Neuronal stem cell (in vitro differentiated cells): ENCODE measurements at regions not wholly inside any gene's neighbourhood (a gene's known extent, or its start where the extent isn't known, plus 50 kb on each side); places are given as distances from the start of the nearest gene placed in this dataset.
A peak's percentile ranks its signal among the peaks of the same experiment; 100 is the strongest.

ENCODE experiments used
- DNase-seq: peaks from one replicate; pipeline ENCODE4 v3.0.0-alpha.2; 2013; ENCODE audit warnings: low spot score
- H2AFZ ChIP-seq: one replicate; pipeline ENCODE4 v1.6.1; 2013; ENCODE audit warnings: mild to moderate bottlenecking, low read length, inconsistent platforms
- H2AK5ac ChIP-seq: 2 replicates; pipeline ENCODE4 v1.6.1; 2013; ENCODE audit warnings: low read depth, mild to moderate bottlenecking, inconsistent platforms, low read length, moderate library complexity, mixed read lengths
- H2BK120ac ChIP-seq: 2 replicates; pipeline ENCODE4 v1.6.1; 2013; ENCODE audit warnings: low read depth, mild to moderate bottlenecking, inconsistent platforms, low read length, moderate library complexity, mixed read lengths
- H2BK12ac ChIP-seq: one replicate; pipeline ENCODE4 v1.6.1; 2013; ENCODE audit warnings: low read length, inconsistent platforms
- H2BK15ac ChIP-seq: 2 replicates; pipeline ENCODE4 v1.6.1; 2013; ENCODE audit warnings: mild to moderate bottlenecking, low read length, inconsistent platforms, mixed read lengths
- H2BK5ac ChIP-seq: one replicate; pipeline ENCODE4 v1.6.1; 2013; ENCODE audit warnings: inconsistent platforms, mild to moderate bottlenecking, low read length, moderate library complexity
- H3K14ac ChIP-seq: one replicate; pipeline ENCODE4 v1.6.1; 2013; ENCODE audit warnings: low read length, inconsistent platforms
- H3K18ac ChIP-seq: 2 replicates; pipeline ENCODE4 v1.6.1; 2013; ENCODE audit warnings: low read length, inconsistent platforms
- H3K23ac ChIP-seq: 2 replicates; pipeline ENCODE4 v1.6.1; 2013; ENCODE audit warnings: low read depth, mild to moderate bottlenecking, mixed read lengths, low read length, inconsistent platforms; ENCODE audit not compliant: poor library complexity
- H3K27ac ChIP-seq: replicated peaks from 3 replicates; pipeline ENCODE4 v1.5.1; 2013; ENCODE audit warnings: low read length, inconsistent platforms
- H3K27me3 ChIP-seq, 3 experiments: 2 replicates each; pipeline ENCODE4 v1.6.1; 2013; ENCODE audit warnings: low read length in 3 of 3, mild to moderate bottlenecking in 2 of 3, inconsistent platforms in 1 of 3, low read depth in 1 of 3, mixed read lengths in 1 of 3, moderate library complexity in 1 of 3; ENCODE audit not compliant: control insufficient read depth in 3 of 3, insufficient read depth in 3 of 3
- H3K36me3 ChIP-seq, 2 donors: replicated peaks in 1 of 2; 2 replicates each; pipeline ENCODE4 v1.6.1; 2013; ENCODE audit warnings: low read length in 2 of 2; ENCODE audit not compliant: control insufficient read depth in 2 of 2, insufficient read depth in 2 of 2
- H3K4ac ChIP-seq: 2 replicates; pipeline ENCODE4 v1.6.1; 2013; ENCODE audit warnings: inconsistent platforms, mild to moderate bottlenecking, low read length, moderate library complexity
- H3K4me1 ChIP-seq, 2 donors: 1 replicate in 1 of 2; 2 replicates in 1 of 2; pipeline ENCODE4 v1.6.1; 2013; ENCODE audit warnings: low read length in 2 of 2, low read depth in 1 of 2; ENCODE audit not compliant: control insufficient read depth in 2 of 2, insufficient read depth in 1 of 2
- H3K4me2 ChIP-seq: one replicate; pipeline ENCODE4 v1.6.1; 2013; ENCODE audit warnings: mild to moderate bottlenecking, low read length, inconsistent platforms; ENCODE audit not compliant: insufficient read depth, poor library complexity, severe bottlenecking
- H3K4me3 ChIP-seq, 2 donors: 2 replicates each; pipeline ENCODE4 v1.5.1; 2013; ENCODE audit warnings: low read length in 2 of 2, mild to moderate bottlenecking in 2 of 2, inconsistent platforms in 1 of 2, moderate library complexity in 1 of 2
- H3K79me1 ChIP-seq: one replicate; pipeline ENCODE4 v1.6.1; 2013; ENCODE audit warnings: low read depth, mild to moderate bottlenecking, inconsistent platforms, low read length, moderate library complexity
- H3K9ac ChIP-seq: one replicate; pipeline ENCODE4 v1.6.1; 2013; ENCODE audit warnings: mild to moderate bottlenecking, low read depth, low read length, inconsistent platforms; ENCODE audit not compliant: poor library complexity
- H3K9me3 ChIP-seq, 2 donors: replicated peaks in 1 of 2; 2 replicates each; pipeline versions ENCODE3 to v1.6.1; 2013; ENCODE audit warnings: low read length in 2 of 2, mild to moderate bottlenecking in 2 of 2, inconsistent platforms in 1 of 2, low read depth in 1 of 2, mixed read lengths in 1 of 2, moderate library complexity in 1 of 2; ENCODE audit not compliant: control insufficient read depth in 2 of 2, insufficient read depth in 1 of 2
- H4K8ac ChIP-seq: one replicate; pipeline ENCODE4 v1.6.1; 2013; ENCODE audit warnings: low read depth, mild to moderate bottlenecking, inconsistent platforms, low read length, moderate library complexity
- H4K91ac ChIP-seq: one replicate; pipeline ENCODE4 v1.6.1; 2013; ENCODE audit warnings: low read length, low read depth, mild to moderate bottlenecking, inconsistent platforms; ENCODE audit not compliant: poor library complexity
- WGBS, 2 donors: extraction: QIAGEN DNeasy Blood & Tissue Kit; methylation state at CpG; one replicate each; pipeline ENCODE4 v1.1.7; 2013; ENCODE audit warnings: missing lambda C conversion rate in 2 of 2, mixed read lengths in 1 of 2; ENCODE audit not compliant: insufficient read length in 2 of 2, insufficient replicate concordance in 1 of 2; ENCODE audit errors: extremely low coverage in 2 of 2; 5-methylcytosine and 5-hydroxymethylcytosine counted together

DNA sequence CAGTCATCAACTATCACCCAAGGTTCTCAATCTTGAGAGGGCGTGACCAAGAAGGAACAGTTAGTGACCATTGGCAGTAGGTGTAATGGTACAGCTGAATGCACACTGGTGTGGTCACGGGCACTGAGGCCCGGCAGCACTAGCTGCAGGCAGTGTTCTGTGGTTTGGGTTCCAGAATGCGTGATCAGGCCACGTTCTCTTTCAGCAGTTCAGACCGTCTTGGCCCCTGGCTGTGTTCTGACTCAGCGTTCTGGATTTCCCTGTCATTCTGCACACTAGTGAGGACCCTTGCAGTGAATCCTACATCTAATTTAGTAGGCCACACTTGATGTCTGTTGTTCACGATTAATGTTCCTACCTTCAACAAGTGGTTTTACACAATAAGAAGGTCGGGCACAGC is 220.5 kb upstream of the SLCO3A1 start:
- Histone ChIP-seq H3K4me3 (peak overlapping the region in 1 of 2 donors; percentile 30), H3K9me3 (peaks cover 0 to 3% of the 10 kb centered on the region in 2 donors), H3K18ac (peak overlapping the region; percentile 73), H3K23ac (peak overlapping the region; percentile 35), H3K27ac (no peak overlapping the region), H2AK5ac (peak overlapping the region; percentile 50), H3K79me1 (no peaks in the 10 kb centered on the region), H2BK12ac (no peak overlapping the region), H3K27me3 (no peaks in the 10 kb centered on the region), H2BK120ac (no peak overlapping the region), H2BK15ac (no peak overlapping the region), H3K4me1 (peaks cover 0 to 3% of the 10 kb centered on the region in 2 donors), H2AFZ (no peak overlapping the region), H3K14ac (no peak overlapping the region), H3K4me2 (no peak overlapping the region), H3K36me3 (no peaks in the 10 kb centered on the region), H4K8ac (no peak overlapping the region), H4K91ac (peak overlapping the region; percentile 46), H3K9ac (no peak overlapping the region), H3K4ac (no peak overlapping the region), H2BK5ac (no peak overlapping the region)
- no CpG with 5 or more reads among the region's 9 CpGs for WGBS, 2 donors
- no peak for DNase-seq

DNA sequence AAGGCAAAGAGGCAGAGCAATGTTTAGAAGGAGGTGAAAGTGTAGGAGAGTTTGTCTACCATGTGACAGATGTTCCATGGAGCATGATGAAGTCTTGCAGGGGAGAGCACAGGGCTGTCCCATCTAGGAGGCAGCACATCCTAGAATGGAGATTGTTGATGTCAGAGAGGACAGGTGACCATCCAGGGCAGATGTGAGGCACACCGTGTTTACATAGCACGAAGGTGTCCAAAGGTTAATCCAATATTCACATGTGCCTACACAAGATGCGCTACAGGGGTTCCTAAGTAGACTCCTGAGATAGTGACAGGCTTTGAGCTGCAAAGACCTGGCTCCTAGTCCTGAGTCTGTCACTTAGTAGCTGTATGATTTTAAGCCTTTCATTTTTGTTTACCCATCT is 219.3 kb upstream of the SLCO3A1 start:
- Histone ChIP-seq H2AFZ (no peak overlapping the region), H2AK5ac (no peak overlapping the region), H3K27me3 (no peaks in the 10 kb centered on the region), H3K9ac (no peak overlapping the region), H4K8ac (no peak overlapping the region), H2BK15ac (no peak overlapping the region), H3K4me1 (peaks cover 0 to 3% of the 10 kb centered on the region in 2 donors), H3K4me3 (no peak overlapping the region), H3K14ac (no peak overlapping the region), H3K9me3 (peaks cover 0 to 3% of the 10 kb centered on the region in 2 donors), H3K36me3 (no peaks in the 10 kb centered on the region), H2BK120ac (no peak overlapping the region), H3K23ac (no peak overlapping the region), H4K91ac (no peak overlapping the region), H3K4me2 (no peak overlapping the region), H3K27ac (no peak overlapping the region), H3K4ac (no peak overlapping the region), H2BK5ac (no peak overlapping the region), H3K18ac (no peak overlapping the region), H3K79me1 (no peaks in the 10 kb centered on the region), H2BK12ac (no peak overlapping the region)
- DNase-seq: no peak
- no CpG with 5 or more reads among the region's 3 CpGs for WGBS, 2 donors

DNA sequence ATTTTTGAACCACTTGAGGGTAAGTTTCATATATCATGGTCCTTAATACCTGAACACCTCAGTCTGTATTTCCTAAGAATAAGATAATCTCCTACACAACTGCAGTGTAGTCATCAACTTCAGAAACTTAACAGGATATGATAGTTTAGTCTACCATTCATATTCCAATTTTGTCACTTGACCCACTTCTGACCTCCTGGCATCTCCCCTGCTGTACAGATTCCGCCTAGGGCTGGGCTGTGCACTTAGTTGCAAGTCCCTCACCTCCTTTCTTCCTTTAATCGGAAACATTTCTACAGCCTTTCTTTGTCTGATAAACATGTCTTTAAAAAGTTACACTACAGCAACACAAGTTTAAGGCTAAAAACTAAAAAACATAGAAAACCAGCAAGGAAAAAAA is 218.4 kb upstream of the SLCO3A1 start:
- Histone ChIP-seq H3K4ac (no peak overlapping the region), H4K8ac (no peak overlapping the region), H3K4me1 (peaks cover 0 to 3% of the 10 kb centered on the region in 2 donors), H3K18ac (no peak overlapping the region), H3K36me3 (no peaks in the 10 kb centered on the region), H2BK12ac (no peak overlapping the region), H3K23ac (no peak overlapping the region), H2AK5ac (no peak overlapping the region), H3K9me3 (peaks cover 0 to 3% of the 10 kb centered on the region in 2 donors), H3K27ac (no peak overlapping the region), H2BK5ac (no peak overlapping the region), H3K27me3 (no peaks in the 10 kb centered on the region), H2BK120ac (no peak overlapping the region), H3K4me3 (no peak overlapping the region), H3K79me1 (no peaks in the 10 kb centered on the region), H2BK15ac (no peak overlapping the region), H4K91ac (no peak overlapping the region), H3K4me2 (no peak overlapping the region), H3K14ac (no peak overlapping the region), H2AFZ (peak overlapping the region; percentile 47), H3K9ac (no peak overlapping the region)
- WGBS, 2 donors: no CpG with 5 or more reads among the region's 2 CpGs
- DNase-seq: no peak

DNA sequence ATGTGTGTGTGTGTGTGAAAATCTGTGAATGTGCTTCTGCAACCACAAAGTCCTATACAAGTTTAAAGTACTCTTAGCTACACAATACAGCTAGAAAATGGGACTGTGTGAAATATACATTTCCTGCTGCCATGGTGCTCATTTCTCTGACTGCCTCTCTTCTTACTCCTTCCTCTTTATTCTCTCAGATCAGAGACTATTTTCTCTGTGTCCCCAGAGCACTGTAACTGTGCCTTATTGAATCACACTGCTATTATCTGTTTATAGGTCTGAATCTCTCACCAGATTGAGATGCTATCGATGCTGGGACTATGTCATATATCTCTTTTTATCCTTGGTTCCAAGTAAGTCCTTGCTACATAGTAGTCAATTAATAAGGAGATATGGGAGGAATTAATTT is 217.9 kb upstream of the SLCO3A1 start:
- no peak for DNase-seq
- no peak overlapping the region for H3K4me2 ChIP-seq
- peaks cover 0 to 5% of the 10 kb centered on the region in 2 donors for H3K9me3 ChIP-seq
- H3K27me3 ChIP-seq: no peaks in the 10 kb centered on the region
- no peak overlapping the region for H2AK5ac ChIP-seq
- H3K14ac ChIP-seq: no peak overlapping the region
- no peak overlapping the region for H2BK15ac ChIP-seq
- no peak overlapping the region for H3K23ac ChIP-seq
- H3K79me1 ChIP-seq: no peaks in the 10 kb centered on the region
- peaks cover 0 to 3% of the 10 kb centered on the region in 2 donors for H3K4me1 ChIP-seq
- H2BK5ac ChIP-seq: no peak overlapping the region
- H3K9ac ChIP-seq: no peak overlapping the region
- WGBS, 2 donors: no CpG with 5 or more reads among the region's 1 CpG
- no peak overlapping the region for H4K8ac ChIP-seq
- no peak overlapping the region for H3K27ac ChIP-seq
- no peak overlapping the region for H3K18ac ChIP-seq
- no peak overlapping the region for H3K4ac ChIP-seq
- no peaks in the 10 kb centered on the region for H3K36me3 ChIP-seq
- H2BK12ac ChIP-seq: no peak overlapping the region
- H2BK120ac ChIP-seq: no peak overlapping the region
- no peak overlapping the region for H3K4me3 ChIP-seq
- no peak overlapping the region for H4K91ac ChIP-seq
- peak overlapping the region; percentile 47 for H2AFZ ChIP-seq
